ENCODE measurements at regions not wholly inside any gene's neighbourhood (a gene's known extent, or its start where the extent isn't known, plus 50 kb on each side); places are given as distances from the start of the nearest gene placed in this dataset.

DNA sequence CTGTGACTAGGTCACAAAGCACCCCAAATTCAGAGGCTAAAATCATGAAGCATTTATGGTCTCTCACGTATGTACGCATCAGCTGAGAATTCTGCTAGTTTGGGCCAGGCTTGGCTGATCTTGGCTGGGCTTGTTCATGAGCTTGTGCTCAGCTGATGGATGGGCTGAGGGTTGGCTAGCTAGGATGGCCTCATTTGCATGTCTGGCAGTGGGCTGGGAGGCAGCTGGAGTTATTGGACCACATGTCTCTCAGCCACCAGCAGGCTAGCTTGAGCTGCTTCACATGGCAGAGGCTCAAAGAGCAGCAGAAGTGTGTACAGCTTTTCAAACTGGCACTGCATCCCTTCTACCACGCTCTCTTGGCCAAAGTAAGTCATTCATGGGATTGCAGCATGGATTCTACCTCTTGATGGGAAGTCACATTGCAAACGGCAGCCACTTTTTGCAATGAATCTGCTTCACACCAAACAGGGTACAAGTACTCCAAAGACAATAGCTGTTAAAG, 770.3 kb downstream of the TYW1 start:
- no peak for TF ChIP-seq EP300 (IDR thresholded peaks at IDR 0.05)
- TF ChIP-seq POLR2AphosphoS5 (IDR thresholded peaks at IDR 0.05), result no peak
- TF ChIP-seq, protein P1, sequence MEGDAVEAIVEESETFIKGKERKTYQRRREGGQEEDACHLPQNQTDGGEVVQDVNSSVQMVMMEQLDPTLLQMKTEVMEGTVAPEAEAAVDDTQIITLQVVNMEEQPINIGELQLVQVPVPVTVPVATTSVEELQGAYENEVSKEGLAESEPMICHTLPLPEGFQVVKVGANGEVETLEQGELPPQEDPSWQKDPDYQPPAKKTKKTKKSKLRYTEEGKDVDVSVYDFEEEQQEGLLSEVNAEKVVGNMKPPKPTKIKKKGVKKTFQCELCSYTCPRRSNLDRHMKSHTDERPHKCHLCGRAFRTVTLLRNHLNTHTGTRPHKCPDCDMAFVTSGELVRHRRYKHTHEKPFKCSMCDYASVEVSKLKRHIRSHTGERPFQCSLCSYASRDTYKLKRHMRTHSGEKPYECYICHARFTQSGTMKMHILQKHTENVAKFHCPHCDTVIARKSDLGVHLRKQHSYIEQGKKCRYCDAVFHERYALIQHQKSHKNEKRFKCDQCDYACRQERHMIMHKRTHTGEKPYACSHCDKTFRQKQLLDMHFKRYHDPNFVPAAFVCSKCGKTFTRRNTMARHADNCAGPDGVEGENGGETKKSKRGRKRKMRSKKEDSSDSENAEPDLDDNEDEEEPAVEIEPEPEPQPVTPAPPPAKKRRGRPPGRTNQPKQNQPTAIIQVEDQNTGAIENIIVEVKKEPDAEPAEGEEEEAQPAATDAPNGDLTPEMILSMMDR (IDR thresholded peaks at IDR 0.05), result no peak
- no peak for TF ChIP-seq POLR2A (IDR thresholded peaks at IDR 0.05)
